ENCODE measurements at regions not wholly inside any gene's neighbourhood (a gene's known extent, or its start where the extent isn't known, plus 50 kb on each side); places are given as distances from the start of the nearest gene placed in this dataset.
A peak's percentile ranks its signal among the peaks of the same experiment; 100 is the strongest.

DNA sequence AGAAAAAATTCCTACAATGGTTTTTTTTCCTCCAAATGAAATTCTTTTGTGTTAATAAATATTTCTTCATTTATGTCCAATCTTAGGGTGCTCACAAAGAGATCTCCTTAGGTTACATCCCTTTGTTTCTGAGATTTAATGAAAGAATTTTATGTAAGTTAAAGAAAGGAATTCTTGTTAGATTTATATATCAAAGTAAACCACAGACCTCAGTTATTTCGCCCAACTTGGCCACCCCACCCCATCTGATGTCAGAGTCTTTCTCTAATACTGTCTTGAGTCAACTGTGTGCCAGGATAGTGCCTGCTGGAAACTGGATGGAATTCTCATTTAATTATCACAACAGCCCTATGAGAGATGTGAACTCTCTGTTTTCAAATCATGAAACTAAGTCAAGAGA, 259.9 kb downstream of the OPA1 start:
- DNase-seq: no peak
- Histone ChIP-seq H3K4me3 (no peak overlapping the region), H3K36me3 (ENCODE audit: low read depth) (no peaks in the 10 kb centered on the region), H3K9me3 (no peaks in the 10 kb centered on the region), H3K4me1 (ENCODE audit: low read depth) (peaks cover 27% of the 10 kb centered on the region)
- TF ChIP-seq, protein P1, sequence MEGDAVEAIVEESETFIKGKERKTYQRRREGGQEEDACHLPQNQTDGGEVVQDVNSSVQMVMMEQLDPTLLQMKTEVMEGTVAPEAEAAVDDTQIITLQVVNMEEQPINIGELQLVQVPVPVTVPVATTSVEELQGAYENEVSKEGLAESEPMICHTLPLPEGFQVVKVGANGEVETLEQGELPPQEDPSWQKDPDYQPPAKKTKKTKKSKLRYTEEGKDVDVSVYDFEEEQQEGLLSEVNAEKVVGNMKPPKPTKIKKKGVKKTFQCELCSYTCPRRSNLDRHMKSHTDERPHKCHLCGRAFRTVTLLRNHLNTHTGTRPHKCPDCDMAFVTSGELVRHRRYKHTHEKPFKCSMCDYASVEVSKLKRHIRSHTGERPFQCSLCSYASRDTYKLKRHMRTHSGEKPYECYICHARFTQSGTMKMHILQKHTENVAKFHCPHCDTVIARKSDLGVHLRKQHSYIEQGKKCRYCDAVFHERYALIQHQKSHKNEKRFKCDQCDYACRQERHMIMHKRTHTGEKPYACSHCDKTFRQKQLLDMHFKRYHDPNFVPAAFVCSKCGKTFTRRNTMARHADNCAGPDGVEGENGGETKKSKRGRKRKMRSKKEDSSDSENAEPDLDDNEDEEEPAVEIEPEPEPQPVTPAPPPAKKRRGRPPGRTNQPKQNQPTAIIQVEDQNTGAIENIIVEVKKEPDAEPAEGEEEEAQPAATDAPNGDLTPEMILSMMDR (IDR thresholded peaks at IDR 0.05): no peak
- intact Hi-C loops (cut with DNase I, micrococcal nuclease): no loop called here
- no peak for ATAC-seq

DNA sequence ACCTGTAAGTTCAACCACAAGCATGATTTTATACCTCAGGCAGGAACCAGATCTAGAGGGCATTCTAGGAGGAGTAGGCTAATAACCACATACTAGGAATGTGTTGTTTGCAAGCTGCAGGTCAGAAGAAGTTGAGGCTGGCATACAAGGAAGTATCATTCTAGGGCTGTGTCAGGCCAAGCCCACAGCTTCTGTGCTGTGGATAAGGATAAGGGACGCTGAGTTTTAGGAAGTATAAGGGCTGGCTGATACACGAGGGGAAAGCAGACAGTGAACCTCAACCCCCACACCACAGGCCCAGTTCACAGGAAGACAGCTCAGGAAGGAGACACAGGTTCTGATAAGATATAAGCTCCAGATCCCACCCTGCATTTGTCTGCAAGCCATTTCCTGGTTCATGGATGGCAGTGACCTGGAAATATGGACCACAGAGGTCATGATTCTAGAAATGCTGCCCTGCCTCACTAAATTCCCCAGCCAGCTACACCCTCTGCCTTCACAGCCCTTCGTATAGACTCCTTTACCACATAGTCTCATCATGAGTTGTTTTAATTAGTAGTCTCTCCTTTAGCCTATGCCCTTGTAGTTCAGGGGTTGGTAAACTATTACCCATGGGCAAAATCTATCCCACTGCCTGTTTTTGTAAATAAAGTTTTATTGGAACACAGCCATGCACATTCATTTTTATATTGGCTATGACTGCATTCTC, 260.7 kb downstream of the OPA1 start:
- DNase-seq: peak in 1 of 3 donors; percentile 47
- Histone ChIP-seq H3K4me1 (ENCODE audit: low read depth) (peaks cover 27% of the 10 kb centered on the region), H3K9me3 (no peaks in the 10 kb centered on the region), H3K36me3 (ENCODE audit: low read depth) (no peaks in the 10 kb centered on the region), H3K4me3 (no peak overlapping the region)
- intact Hi-C loops (cut with DNase I, micrococcal nuclease): no loop called here
- ATAC-seq: peak; percentile 89
- TF ChIP-seq, protein P1 (IDR thresholded peaks at IDR 0.05): no peak

DNA sequence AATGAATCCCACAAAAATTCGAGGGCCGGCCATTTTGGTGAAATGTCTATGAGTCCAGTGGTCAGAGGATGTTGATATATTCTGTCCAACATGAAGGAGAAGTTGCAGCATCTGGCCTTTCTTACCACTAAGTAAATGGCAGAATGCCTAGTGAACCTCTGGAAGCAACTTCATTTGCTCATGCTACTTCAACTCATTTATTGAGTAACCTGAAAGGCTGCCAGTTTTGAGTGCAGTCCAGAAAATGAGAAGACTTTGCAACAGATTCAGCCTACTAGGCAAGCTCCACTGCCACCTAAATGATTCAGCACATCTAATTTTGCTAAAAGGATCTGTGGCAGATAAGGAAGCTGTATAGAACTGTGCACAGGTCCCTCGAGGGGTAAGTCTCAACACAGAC, 265.0 kb downstream of the OPA1 start:
- intact Hi-C loops (cut with DNase I, micrococcal nuclease): no loop called here
- no peak for ATAC-seq
- no peaks in the 10 kb centered on the region for H3K36me3 ChIP-seq (ENCODE audit: low read depth)
- no peak overlapping the region for H3K4me3 ChIP-seq
- H3K4me1 ChIP-seq (ENCODE audit: low read depth): peaks cover 18% of the 10 kb centered on the region
- TF ChIP-seq, protein P1 (IDR thresholded peaks at IDR 0.05): no peak
- no peak for DNase-seq
- H3K9me3 ChIP-seq: no peaks in the 10 kb centered on the region

DNA sequence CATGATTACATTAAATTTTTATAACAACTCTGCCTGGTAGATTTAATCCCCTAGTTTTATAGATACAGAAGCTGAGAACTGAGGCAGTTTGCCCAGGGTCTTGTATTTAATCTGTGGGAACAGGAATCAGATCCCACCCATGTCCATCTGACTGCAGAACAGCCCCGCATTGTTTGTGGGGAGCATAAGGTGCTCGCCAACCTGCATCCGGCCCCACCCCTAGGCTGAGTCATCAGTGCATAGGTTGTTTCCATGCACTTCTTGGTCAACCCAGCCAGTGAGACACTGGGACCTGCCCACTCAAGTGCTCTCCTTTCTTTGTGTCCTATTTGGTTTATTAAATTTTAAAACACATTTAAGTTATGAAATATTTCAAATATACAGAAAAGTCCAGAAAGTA, 266.2 kb downstream of the OPA1 start:
- no peaks in the 10 kb centered on the region for H3K36me3 ChIP-seq (ENCODE audit: low read depth)
- DNase-seq (peak in 1 of 3 donors; percentile 76), ATAC-seq (peak; percentile 92)
- TF ChIP-seq, protein P1 (IDR thresholded peaks at IDR 0.05): no peak
- H3K4me1 ChIP-seq (ENCODE audit: low read depth): peaks cover 7% of the 10 kb centered on the region
- no peaks in the 10 kb centered on the region for H3K9me3 ChIP-seq
- H3K4me3 ChIP-seq: no peak overlapping the region
- intact Hi-C loops (cut with DNase I, micrococcal nuclease): no loop called here

DNA sequence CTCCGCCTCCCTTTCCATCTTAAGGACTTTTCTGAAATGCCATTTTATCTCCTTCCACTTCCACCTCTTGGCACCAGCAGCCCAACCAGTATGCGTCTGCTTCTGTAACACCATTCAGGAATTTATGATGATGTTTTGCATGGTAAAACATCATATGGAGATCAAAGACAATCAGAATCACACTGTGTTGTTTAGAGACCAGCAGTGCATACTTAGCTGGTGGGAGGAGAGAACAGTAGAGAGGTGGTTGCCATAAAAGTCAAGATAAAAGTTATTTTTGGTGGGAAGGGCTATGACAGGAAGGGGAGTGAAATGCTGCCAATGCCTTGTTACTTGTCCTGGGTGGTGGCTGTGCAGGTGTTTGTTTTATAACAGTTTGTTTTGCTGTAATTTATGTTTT, 268.0 kb downstream of the OPA1 start:
- TF ChIP-seq, protein P1 (IDR thresholded peaks at IDR 0.05): no peak
- H3K4me1 ChIP-seq (ENCODE audit: low read depth): peaks cover 5% of the 10 kb centered on the region
- ATAC-seq: peak; percentile 64
- intact Hi-C loops (cut with DNase I, micrococcal nuclease): no loop called here
- no peaks in the 10 kb centered on the region for H3K9me3 ChIP-seq
- H3K4me3 ChIP-seq: no peak overlapping the region
- no peak for DNase-seq
- no peaks in the 10 kb centered on the region for H3K36me3 ChIP-seq (ENCODE audit: low read depth)

DNA sequence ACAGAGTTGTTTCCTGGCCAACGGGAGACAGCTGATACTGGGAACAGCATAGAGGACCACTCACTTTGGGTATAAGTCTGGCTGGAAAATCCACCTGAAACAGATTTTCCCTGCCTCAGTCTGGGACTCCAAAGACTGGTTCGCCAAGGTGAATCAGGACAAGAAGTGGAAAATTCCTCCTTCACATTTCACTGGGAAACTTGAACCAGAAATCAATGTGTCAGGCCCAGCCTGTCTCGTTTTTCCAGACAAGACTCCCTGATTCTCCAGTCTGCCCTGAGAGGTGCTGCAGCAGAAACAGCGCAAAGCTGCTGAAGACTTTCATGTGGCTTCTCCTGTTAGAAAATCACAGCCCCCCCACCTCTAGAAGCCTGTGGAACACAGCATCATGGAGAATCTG, 269.8 kb downstream of the OPA1 start:
- DNase-seq (no peak), ATAC-seq (no peak)
- peaks cover 5% of the 10 kb centered on the region for H3K4me1 ChIP-seq (ENCODE audit: low read depth)
- TF ChIP-seq, protein P1 (IDR thresholded peaks at IDR 0.05): no peak
- intact Hi-C loops (cut with DNase I, micrococcal nuclease): no loop called here
- H3K9me3 ChIP-seq: no peaks in the 10 kb centered on the region
- H3K4me3 ChIP-seq: no peak overlapping the region
- no peaks in the 10 kb centered on the region for H3K36me3 ChIP-seq (ENCODE audit: low read depth)
